WTC11 (cell line): ENCODE measurements at regions not wholly inside any gene's neighbourhood (a gene's known extent, or its start where the extent isn't known, plus 50 kb on each side); places are given as distances from the start of the nearest gene placed in this dataset.
"Not testable (repeated sequence)": the region's sequence is repeated elsewhere in the genome, so short reads cannot be mapped to it uniquely, and the experiment has no call there.

ENCODE experiments used
- ATAC-seq: fragments of 200-7000 bp; cut with Tn5 transposase; 2 replicates; pipeline ENCODE4 v1.10.0; 2021; ENCODE audit warnings: mild to moderate bottlenecking, moderate library complexity
- CTCF ChIA-PET: fragments of 300-600 bp; sonication (Branson Sonifier 250); formaldehyde crosslinking; loops from one replicate; lab custom pipeline; 2021; ENCODE audit warnings: antibody characterized with exemption; lab: Charles Lee
- POLR2A ChIA-PET: fragments of 350-600 bp; sonication (Branson Sonifier 250); formaldehyde crosslinking; loops from one replicate; lab custom pipeline; 2021; ENCODE audit warnings: antibody characterized with exemption; lab: Charles Lee
- DNase-seq: peaks from one replicate; pipeline ENCODE4 v3.0.0; 2021; ENCODE audit warnings: low spot score
- H3K27ac Mint-ChIP-seq: 2 replicates; pipeline ENCODE4 v1.8.0; 2021; ENCODE audit warnings: mixed read lengths
- H3K27me3 Mint-ChIP-seq: 2 replicates; pipeline ENCODE4 v1.8.0; 2021; ENCODE audit warnings: low read depth, mild to moderate bottlenecking, moderate library complexity, mixed read lengths
- H3K36me3 Mint-ChIP-seq: 2 replicates; pipeline ENCODE4 v1.8.0; 2021; ENCODE audit warnings: mixed read lengths
- H3K4me1 Mint-ChIP-seq: 2 replicates; pipeline ENCODE4 v1.8.0; 2022; ENCODE audit warnings: mixed read lengths
- H3K4me3 Mint-ChIP-seq: 2 replicates; pipeline ENCODE4 v1.8.0; 2021; ENCODE audit warnings: mild to moderate bottlenecking, moderate library complexity, mixed read lengths
- H3K9me3 Mint-ChIP-seq: 2 replicates; pipeline ENCODE4 v1.8.0; 2021; ENCODE audit warnings: mixed read lengths
- ESRRA ChIP-seq: sonication (generic); formaldehyde crosslinking; IDR thresholded peaks from 2 replicates; pipeline ENCODE4 v1.8.1; 2022; ENCODE audit warnings: mild to moderate bottlenecking, missing genetic modification reagents, borderline replicate concordance
- ETV6 ChIP-seq: sonication (generic); formaldehyde crosslinking; IDR thresholded peaks from 2 replicates; pipeline ENCODE4 v1.8.1; 2022; ENCODE audit warnings: mild to moderate bottlenecking, missing genetic modification reagents
- FOXJ3 ChIP-seq: sonication (generic); formaldehyde crosslinking; IDR thresholded peaks from 2 replicates; pipeline ENCODE4 v1.9.0; 2021; ENCODE audit warnings: missing genetic modification reagents, mild to moderate bottlenecking, borderline replicate concordance
- GRHL2 ChIP-seq: fragments of 250-450 bp; sonication (Bioruptor Pico); IDR thresholded peaks from 2 replicates; pipeline ENCODE4 v1.8.0; 2022; ENCODE audit warnings: mild to moderate bottlenecking, moderate library complexity; ENCODE audit not compliant: insufficient replicate concordance, severe bottlenecking
- GTF2I ChIP-seq: fragments of 250-450 bp; sonication (Bioruptor Pico); conservative IDR thresholded peaks from 2 replicates; pipeline ENCODE4 v1.4.0; 2021; ENCODE audit warnings: mild to moderate bottlenecking
- IRF2 ChIP-seq: sonication (generic); formaldehyde crosslinking; IDR thresholded peaks from 2 replicates; pipeline ENCODE4 v1.8.0; 2022; ENCODE audit warnings: low read depth, missing genetic modification reagents, borderline replicate concordance
- MYBL2 ChIP-seq: sonication (generic); formaldehyde crosslinking; IDR thresholded peaks from 2 replicates; pipeline ENCODE4 v1.8.1; 2023; ENCODE audit warnings: mild to moderate bottlenecking, moderate library complexity, missing genetic modification reagents
- NFATC4 ChIP-seq: fragments of 250-450 bp; sonication (Bioruptor Pico); IDR thresholded peaks from 2 replicates; pipeline ENCODE4 v1.9.0; 2021; ENCODE audit warnings: mild to moderate bottlenecking
- NFYB ChIP-seq: sonication (generic); formaldehyde crosslinking; conservative IDR thresholded peaks from 2 replicates; pipeline ENCODE4 v1.8.0; 2022; ENCODE audit warnings: low read depth, missing genetic modification reagents
- NR1H2 ChIP-seq: sonication (generic); formaldehyde crosslinking; IDR thresholded peaks from 2 replicates; pipeline ENCODE4 v1.9.0; 2021; ENCODE audit warnings: mild to moderate bottlenecking, moderate library complexity, missing genetic modification reagents
- SOX15 ChIP-seq: fragments of 250-450 bp; sonication (Bioruptor Pico); IDR thresholded peaks from 2 replicates; pipeline ENCODE4 v1.9.0; 2021; ENCODE audit warnings: mild to moderate bottlenecking
- ZNF423 ChIP-seq: fragments of 250-450 bp; sonication (Bioruptor Pico); IDR thresholded peaks from 2 replicates; pipeline ENCODE4 v2.1.2; 2022; ENCODE audit warnings: mild to moderate bottlenecking, moderate library complexity
- TF ChIP-seq, protein P1 (sequence below): fragments of 250-450 bp; sonication (Bioruptor Pico); IDR thresholded peaks from 2 replicates; pipeline ENCODE4 v1.9.0; 2021; ENCODE audit warnings: mild to moderate bottlenecking
- TF ChIP-seq, protein P2 (sequence below): sonication (generic); formaldehyde crosslinking; IDR thresholded peaks from 2 replicates; pipeline ENCODE4 v1.8.1; 2022; ENCODE audit warnings: low read depth, missing genetic modification reagents, borderline replicate concordance
- TF ChIP-seq, protein P3 (sequence below): sonication (generic); formaldehyde crosslinking; IDR thresholded peaks from 2 replicates; pipeline ENCODE4 v1.8.1; 2023; ENCODE audit warnings: mild to moderate bottlenecking, missing genetic modification reagents, moderate library complexity
- TF ChIP-seq, protein P4 (sequence below): fragments of 200-600 bp; IDR thresholded peaks from 2 replicates; pipeline ENCODE4 v1.8.0; 2022; ENCODE audit warnings: antibody characterized with exemption
- TF ChIP-seq, protein P5 (sequence below): sonication (generic); formaldehyde crosslinking; IDR thresholded peaks from 2 replicates; pipeline ENCODE4 v1.8.0; 2023; ENCODE audit warnings: mild to moderate bottlenecking, missing genetic modification reagents
- TF ChIP-seq, protein P6 (sequence below): sonication (generic); formaldehyde crosslinking; IDR thresholded peaks from 2 replicates; pipeline ENCODE4 v1.8.1; 2023; ENCODE audit warnings: mild to moderate bottlenecking, missing genetic modification reagents
- TF ChIP-seq, protein P7 (sequence below): fragments of 250-450 bp; sonication (Bioruptor Pico); IDR thresholded peaks from 2 replicates; pipeline ENCODE4 v2.1.2; 2022; ENCODE audit warnings: mild to moderate bottlenecking, moderate library complexity

DNA sequence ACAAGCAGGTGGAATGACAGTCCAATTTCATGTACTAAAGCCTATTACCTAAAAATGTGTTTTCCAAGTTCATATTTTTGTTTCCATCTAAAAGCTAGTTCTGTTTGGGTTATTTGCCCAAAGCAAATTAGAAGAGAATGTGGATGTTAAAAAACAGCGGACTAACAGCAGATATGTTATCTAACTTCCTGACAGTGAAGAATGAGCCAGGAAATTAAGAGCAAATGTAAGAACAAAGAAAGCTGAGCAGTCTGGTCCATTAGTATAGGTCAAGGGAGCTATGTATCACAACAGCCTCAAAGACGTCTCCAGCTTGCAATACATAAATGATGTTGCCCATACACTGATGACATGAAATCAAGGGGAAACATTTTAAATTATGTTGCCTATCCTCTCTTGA is 145.5 kb upstream of the PLD5 start:
- ChIA-PET CTCF (no interaction called here), POLR2A (no interaction called here)
- Mint-ChIP-seq H3K9me3 (peaks cover 9% of the 10 kb centered on the region; the same call in 1 of the 2 replicates), H3K4me3 (no peak overlapping the region), H3K27me3 (no peaks in the 10 kb centered on the region), H3K4me1 (peaks cover 8% of the 10 kb centered on the region), H3K36me3 (no peaks in the 10 kb centered on the region), H3K27ac (no peak overlapping the region)
- DNase-seq: no peak
- TF ChIP-seq FOXJ3 (CRISPR knock-in tag) (no peak), IRF2 (CRISPR knock-in tag) (no peak), NR1H2 (CRISPR knock-in tag) (no peak), GTF2I (CRISPR knock-in tag) (no peak), GRHL2 (CRISPR knock-in tag) (no peak), ESRRA (no peak)
- TF ChIP-seq, protein P1, sequence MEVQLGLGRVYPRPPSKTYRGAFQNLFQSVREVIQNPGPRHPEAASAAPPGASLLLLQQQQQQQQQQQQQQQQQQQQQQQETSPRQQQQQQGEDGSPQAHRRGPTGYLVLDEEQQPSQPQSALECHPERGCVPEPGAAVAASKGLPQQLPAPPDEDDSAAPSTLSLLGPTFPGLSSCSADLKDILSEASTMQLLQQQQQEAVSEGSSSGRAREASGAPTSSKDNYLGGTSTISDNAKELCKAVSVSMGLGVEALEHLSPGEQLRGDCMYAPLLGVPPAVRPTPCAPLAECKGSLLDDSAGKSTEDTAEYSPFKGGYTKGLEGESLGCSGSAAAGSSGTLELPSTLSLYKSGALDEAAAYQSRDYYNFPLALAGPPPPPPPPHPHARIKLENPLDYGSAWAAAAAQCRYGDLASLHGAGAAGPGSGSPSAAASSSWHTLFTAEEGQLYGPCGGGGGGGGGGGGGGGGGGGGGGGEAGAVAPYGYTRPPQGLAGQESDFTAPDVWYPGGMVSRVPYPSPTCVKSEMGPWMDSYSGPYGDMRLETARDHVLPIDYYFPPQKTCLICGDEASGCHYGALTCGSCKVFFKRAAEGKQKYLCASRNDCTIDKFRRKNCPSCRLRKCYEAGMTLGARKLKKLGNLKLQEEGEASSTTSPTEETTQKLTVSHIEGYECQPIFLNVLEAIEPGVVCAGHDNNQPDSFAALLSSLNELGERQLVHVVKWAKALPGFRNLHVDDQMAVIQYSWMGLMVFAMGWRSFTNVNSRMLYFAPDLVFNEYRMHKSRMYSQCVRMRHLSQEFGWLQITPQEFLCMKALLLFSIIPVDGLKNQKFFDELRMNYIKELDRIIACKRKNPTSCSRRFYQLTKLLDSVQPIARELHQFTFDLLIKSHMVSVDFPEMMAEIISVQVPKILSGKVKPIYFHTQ: no peak
- TF ChIP-seq, protein P2, sequence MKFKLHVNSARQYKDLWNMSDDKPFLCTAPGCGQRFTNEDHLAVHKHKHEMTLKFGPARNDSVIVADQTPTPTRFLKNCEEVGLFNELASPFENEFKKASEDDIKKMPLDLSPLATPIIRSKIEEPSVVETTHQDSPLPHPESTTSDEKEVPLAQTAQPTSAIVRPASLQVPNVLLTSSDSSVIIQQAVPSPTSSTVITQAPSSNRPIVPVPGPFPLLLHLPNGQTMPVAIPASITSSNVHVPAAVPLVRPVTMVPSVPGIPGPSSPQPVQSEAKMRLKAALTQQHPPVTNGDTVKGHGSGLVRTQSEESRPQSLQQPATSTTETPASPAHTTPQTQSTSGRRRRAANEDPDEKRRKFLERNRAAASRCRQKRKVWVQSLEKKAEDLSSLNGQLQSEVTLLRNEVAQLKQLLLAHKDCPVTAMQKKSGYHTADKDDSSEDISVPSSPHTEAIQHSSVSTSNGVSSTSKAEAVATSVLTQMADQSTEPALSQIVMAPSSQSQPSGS (CRISPR knock-in tag): no peak
- TF ChIP-seq, protein P3, sequence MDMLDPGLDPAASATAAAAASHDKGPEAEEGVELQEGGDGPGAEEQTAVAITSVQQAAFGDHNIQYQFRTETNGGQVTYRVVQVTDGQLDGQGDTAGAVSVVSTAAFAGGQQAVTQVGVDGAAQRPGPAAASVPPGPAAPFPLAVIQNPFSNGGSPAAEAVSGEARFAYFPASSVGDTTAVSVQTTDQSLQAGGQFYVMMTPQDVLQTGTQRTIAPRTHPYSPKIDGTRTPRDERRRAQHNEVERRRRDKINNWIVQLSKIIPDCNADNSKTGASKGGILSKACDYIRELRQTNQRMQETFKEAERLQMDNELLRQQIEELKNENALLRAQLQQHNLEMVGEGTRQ (CRISPR knock-in tag): no peak
- TF ChIP-seq, protein P4, sequence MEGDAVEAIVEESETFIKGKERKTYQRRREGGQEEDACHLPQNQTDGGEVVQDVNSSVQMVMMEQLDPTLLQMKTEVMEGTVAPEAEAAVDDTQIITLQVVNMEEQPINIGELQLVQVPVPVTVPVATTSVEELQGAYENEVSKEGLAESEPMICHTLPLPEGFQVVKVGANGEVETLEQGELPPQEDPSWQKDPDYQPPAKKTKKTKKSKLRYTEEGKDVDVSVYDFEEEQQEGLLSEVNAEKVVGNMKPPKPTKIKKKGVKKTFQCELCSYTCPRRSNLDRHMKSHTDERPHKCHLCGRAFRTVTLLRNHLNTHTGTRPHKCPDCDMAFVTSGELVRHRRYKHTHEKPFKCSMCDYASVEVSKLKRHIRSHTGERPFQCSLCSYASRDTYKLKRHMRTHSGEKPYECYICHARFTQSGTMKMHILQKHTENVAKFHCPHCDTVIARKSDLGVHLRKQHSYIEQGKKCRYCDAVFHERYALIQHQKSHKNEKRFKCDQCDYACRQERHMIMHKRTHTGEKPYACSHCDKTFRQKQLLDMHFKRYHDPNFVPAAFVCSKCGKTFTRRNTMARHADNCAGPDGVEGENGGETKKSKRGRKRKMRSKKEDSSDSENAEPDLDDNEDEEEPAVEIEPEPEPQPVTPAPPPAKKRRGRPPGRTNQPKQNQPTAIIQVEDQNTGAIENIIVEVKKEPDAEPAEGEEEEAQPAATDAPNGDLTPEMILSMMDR: no peak
- no peak for ATAC-seq

DNA sequence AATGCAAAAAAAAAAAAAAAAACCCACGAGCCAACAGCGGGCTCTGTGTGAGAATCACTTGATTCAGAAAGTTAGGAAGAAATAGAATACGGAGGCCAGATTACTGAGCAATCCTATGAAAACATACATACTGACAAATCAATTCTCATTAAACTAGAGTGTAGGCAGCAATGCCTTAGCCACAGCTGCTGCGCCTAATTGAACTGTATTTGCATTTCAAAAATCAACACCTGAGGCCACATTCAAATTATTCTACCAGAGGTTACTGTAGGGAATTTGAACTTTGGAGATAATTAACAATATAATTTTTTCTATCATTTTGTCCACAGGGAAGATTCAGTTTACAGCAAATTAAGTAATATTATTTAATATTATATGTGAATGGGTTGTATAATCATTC is 138.4 kb upstream of the PLD5 start:
- POLR2A ChIA-PET: interaction anchor here (0.7 kb wide), 1 partner anchor 355 kb away, joined by 4 read pairs; no protein-coding TSS in a partner anchor
- no peak for ATAC-seq
- no peak overlapping the region for H3K27ac Mint-ChIP-seq
- DNase-seq: no peak
- CTCF ChIA-PET: interaction anchor here (0.5 to 1.5 kb wide), 2 partner anchors 12 to 473 kb away, joined by 5 to 6 read pairs; no protein-coding TSS in a partner anchor
- H3K4me3 Mint-ChIP-seq: no peak overlapping the region
- peaks cover under 1% of the 10 kb centered on the region; the same call in 1 of the 2 replicates for H3K9me3 Mint-ChIP-seq
- no peaks in the 10 kb centered on the region for H3K27me3 Mint-ChIP-seq
- TF ChIP-seq IRF2 (CRISPR knock-in tag): no peak
- TF ChIP-seq NFYB (CRISPR knock-in tag): no peak
- TF ChIP-seq, protein P5, sequence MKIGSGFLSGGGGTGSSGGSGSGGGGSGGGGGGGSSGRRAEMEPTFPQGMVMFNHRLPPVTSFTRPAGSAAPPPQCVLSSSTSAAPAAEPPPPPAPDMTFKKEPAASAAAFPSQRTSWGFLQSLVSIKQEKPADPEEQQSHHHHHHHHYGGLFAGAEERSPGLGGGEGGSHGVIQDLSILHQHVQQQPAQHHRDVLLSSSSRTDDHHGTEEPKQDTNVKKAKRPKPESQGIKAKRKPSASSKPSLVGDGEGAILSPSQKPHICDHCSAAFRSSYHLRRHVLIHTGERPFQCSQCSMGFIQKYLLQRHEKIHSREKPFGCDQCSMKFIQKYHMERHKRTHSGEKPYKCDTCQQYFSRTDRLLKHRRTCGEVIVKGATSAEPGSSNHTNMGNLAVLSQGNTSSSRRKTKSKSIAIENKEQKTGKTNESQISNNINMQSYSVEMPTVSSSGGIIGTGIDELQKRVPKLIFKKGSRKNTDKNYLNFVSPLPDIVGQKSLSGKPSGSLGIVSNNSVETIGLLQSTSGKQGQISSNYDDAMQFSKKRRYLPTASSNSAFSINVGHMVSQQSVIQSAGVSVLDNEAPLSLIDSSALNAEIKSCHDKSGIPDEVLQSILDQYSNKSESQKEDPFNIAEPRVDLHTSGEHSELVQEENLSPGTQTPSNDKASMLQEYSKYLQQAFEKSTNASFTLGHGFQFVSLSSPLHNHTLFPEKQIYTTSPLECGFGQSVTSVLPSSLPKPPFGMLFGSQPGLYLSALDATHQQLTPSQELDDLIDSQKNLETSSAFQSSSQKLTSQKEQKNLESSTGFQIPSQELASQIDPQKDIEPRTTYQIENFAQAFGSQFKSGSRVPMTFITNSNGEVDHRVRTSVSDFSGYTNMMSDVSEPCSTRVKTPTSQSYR: no peak
- TF ChIP-seq ETV6 (CRISPR knock-in tag): no peak
- no peak for TF ChIP-seq MYBL2
- no peak for TF ChIP-seq SOX15 (CRISPR knock-in tag)
- TF ChIP-seq ZNF423 (CRISPR knock-in tag): no peak
- TF ChIP-seq, protein P6, sequence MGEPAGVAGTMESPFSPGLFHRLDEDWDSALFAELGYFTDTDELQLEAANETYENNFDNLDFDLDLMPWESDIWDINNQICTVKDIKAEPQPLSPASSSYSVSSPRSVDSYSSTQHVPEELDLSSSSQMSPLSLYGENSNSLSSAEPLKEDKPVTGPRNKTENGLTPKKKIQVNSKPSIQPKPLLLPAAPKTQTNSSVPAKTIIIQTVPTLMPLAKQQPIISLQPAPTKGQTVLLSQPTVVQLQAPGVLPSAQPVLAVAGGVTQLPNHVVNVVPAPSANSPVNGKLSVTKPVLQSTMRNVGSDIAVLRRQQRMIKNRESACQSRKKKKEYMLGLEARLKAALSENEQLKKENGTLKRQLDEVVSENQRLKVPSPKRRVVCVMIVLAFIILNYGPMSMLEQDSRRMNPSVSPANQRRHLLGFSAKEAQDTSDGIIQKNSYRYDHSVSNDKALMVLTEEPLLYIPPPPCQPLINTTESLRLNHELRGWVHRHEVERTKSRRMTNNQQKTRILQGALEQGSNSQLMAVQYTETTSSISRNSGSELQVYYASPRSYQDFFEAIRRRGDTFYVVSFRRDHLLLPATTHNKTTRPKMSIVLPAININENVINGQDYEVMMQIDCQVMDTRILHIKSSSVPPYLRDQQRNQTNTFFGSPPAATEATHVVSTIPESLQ (CRISPR knock-in tag): no peak
- TF ChIP-seq NFATC4: no peak
- TF ChIP-seq, protein P7, sequence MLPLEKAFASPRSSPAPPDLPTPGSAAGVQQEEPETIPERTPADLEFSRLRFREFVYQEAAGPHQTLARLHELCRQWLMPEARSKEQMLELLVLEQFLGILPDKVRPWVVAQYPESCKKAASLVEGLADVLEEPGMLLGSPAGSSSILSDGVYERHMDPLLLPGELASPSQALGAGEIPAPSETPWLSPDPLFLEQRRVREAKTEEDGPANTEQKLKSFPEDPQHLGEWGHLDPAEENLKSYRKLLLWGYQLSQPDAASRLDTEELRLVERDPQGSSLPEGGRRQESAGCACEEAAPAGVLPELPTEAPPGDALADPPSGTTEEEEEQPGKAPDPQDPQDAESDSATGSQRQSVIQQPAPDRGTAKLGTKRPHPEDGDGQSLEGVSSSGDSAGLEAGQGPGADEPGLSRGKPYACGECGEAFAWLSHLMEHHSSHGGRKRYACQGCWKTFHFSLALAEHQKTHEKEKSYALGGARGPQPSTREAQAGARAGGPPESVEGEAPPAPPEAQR: no peak
- H3K4me1 Mint-ChIP-seq: no peaks in the 10 kb centered on the region
- H3K36me3 Mint-ChIP-seq: no peaks in the 10 kb centered on the region

DNA sequence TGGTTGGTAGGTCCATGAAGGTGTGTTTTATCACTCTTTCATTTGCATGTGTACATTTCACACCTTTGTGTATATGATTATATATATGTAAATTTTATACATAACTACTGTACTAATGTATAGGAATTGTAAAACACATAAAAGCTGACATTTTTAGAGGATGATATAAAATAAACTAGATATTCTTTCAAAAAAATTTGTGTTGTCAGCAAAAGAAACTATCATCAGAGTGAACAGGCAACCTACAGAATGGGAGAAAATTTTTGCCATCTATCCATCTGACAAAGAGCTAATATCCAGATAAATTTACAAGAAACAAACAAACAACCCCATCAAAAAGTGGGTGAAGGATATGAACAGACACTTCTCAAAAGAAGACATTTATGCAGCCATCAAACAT is 129.3 kb upstream of the PLD5 start:
- CTCF ChIA-PET, H3K36me3 Mint-ChIP-seq, H3K4me1 Mint-ChIP-seq, POLR2A ChIA-PET, DNase-seq, H3K27me3 Mint-ChIP-seq, H3K4me3 Mint-ChIP-seq, ATAC-seq, H3K9me3 Mint-ChIP-seq, H3K27ac Mint-ChIP-seq: not testable (repeated sequence)
